Muscle layer of duodenum (tissue), 2 donors: ENCODE measurements at regions not wholly inside any gene's neighbourhood (a gene's known extent, or its start where the extent isn't known, plus 50 kb on each side); places are given as distances from the start of the nearest gene placed in this dataset.

Source experiments
- H3K27ac ChIP-seq: one replicate; pipeline ENCODE4 v1.7.0; 2013; ENCODE audit warnings: mild to moderate bottlenecking, low read length
- H3K27me3 ChIP-seq: one replicate; pipeline ENCODE4 v1.7.0; 2013; ENCODE audit warnings: low read depth, mild to moderate bottlenecking, control low read depth, low read length
- H3K36me3 ChIP-seq, 2 donors: one replicate each; pipeline ENCODE4 v1.7.0; 2013; ENCODE audit warnings: low read length in 2 of 2, control low read depth in 1 of 2, mild to moderate bottlenecking in 1 of 2; ENCODE audit not compliant: insufficient read depth in 2 of 2, control insufficient read depth in 1 of 2
- H3K4me1 ChIP-seq, 2 donors: one replicate each; pipeline ENCODE4 v1.7.0; 2013; ENCODE audit warnings: low read length in 2 of 2, mild to moderate bottlenecking in 2 of 2, control low read depth in 1 of 2, moderate library complexity in 1 of 2; ENCODE audit not compliant: insufficient read depth in 2 of 2, control insufficient read depth in 1 of 2
- H3K4me3 ChIP-seq, 2 donors: one replicate each; pipeline ENCODE4 v1.7.0; 2013; ENCODE audit warnings: low read length in 2 of 2, low read depth in 1 of 2, mild to moderate bottlenecking in 1 of 2
- H3K9me3 ChIP-seq, 2 donors: one replicate each; pipeline ENCODE4 v1.7.0; 2013; ENCODE audit warnings: low read length in 2 of 2, control low read depth in 1 of 2, mild to moderate bottlenecking in 1 of 2; ENCODE audit not compliant: control insufficient read depth in 1 of 2
- donor health status: healthy.

- Histone ChIP-seq H3K4me1 (no peaks in the 10 kb centered on the region), H3K27ac (no peak overlapping the region), H3K27me3 (no peaks in the 10 kb centered on the region), H3K4me3 (no peak overlapping the region), H3K36me3 (no peaks in the 10 kb centered on the region), H3K9me3 (no peaks in the 10 kb centered on the region)
Measured at GRCh38 chr1:213817156-213817555, 170.6 kb upstream of the PROX1 start.

GRCh38 chr1:213820362-213821149 lies 167.2 kb upstream of the PROX1 start:
- Histone ChIP-seq H3K4me3 (no peak overlapping the region), H3K4me1 (no peaks in the 10 kb centered on the region), H3K27ac (no peak overlapping the region), H3K36me3 (no peaks in the 10 kb centered on the region), H3K27me3 (no peaks in the 10 kb centered on the region), H3K9me3 (no peaks in the 10 kb centered on the region)

- no peaks in the 10 kb centered on the region for H3K27me3 ChIP-seq
- no peak overlapping the region for H3K27ac ChIP-seq
- H3K9me3 ChIP-seq = no peaks in the 10 kb centered on the region
- no peaks in the 10 kb centered on the region for H3K36me3 ChIP-seq
- no peaks in the 10 kb centered on the region for H3K4me1 ChIP-seq
- H3K4me3 ChIP-seq = no peak overlapping the region
Measured at GRCh38 chr1:213821175-213821942, 166.4 kb upstream of the PROX1 start.

- H3K4me1 ChIP-seq = no peaks in the 10 kb centered on the region
Measured at GRCh38 chr1:213821943-213822334, 165.8 kb upstream of the PROX1 start.

GRCh38 chr1:213826891-213827290 lies 160.9 kb upstream of the PROX1 start:
- Histone ChIP-seq H3K36me3 (no peaks in the 10 kb centered on the region), H3K9me3 (no peaks in the 10 kb centered on the region), H3K4me3 (no peak overlapping the region), H3K27me3 (no peaks in the 10 kb centered on the region), H3K27ac (no peak overlapping the region), H3K4me1 (no peaks in the 10 kb centered on the region)

More at GRCh38 chr1:213821943-213822334, 165.8 kb upstream of the PROX1 start:
- Histone ChIP-seq H3K36me3 (no peaks in the 10 kb centered on the region), H3K27me3 (no peaks in the 10 kb centered on the region), H3K9me3 (no peaks in the 10 kb centered on the region), H3K4me3 (no peak overlapping the region), H3K27ac (no peak overlapping the region)

- Histone ChIP-seq H3K27me3 (no peaks in the 10 kb centered on the region), H3K27ac (no peak overlapping the region), H3K36me3 (no peaks in the 10 kb centered on the region), H3K4me3 (no peak overlapping the region), H3K9me3 (no peaks in the 10 kb centered on the region), H3K4me1 (no peaks in the 10 kb centered on the region)
Measured at GRCh38 chr1:213828867-213829266, 158.9 kb upstream of the PROX1 start.

GRCh38 chr1:213829780-213830179 lies 158.0 kb upstream of the PROX1 start:
- no peaks in the 10 kb centered on the region for H3K4me1 ChIP-seq
- H3K27me3 ChIP-seq = no peaks in the 10 kb centered on the region
- no peaks in the 10 kb centered on the region for H3K9me3 ChIP-seq
- no peak overlapping the region for H3K27ac ChIP-seq
- H3K4me3 ChIP-seq = no peak overlapping the region
- H3K36me3 ChIP-seq = no peaks in the 10 kb centered on the region

- Histone ChIP-seq H3K27ac (no peak overlapping the region), H3K9me3 (no peaks in the 10 kb centered on the region), H3K4me3 (no peak overlapping the region), H3K4me1 (no peaks in the 10 kb centered on the region), H3K27me3 (no peaks in the 10 kb centered on the region), H3K36me3 (no peaks in the 10 kb centered on the region)
Measured at GRCh38 chr1:213830371-213830770, 157.4 kb upstream of the PROX1 start.

- no peaks in the 10 kb centered on the region for H3K9me3 ChIP-seq
Measured at GRCh38 chr1:213840575-213840974, 147.2 kb upstream of the PROX1 start.

GRCh38 chr1:213844632-213845031 lies 143.1 kb upstream of the PROX1 start:
- no peaks in the 10 kb centered on the region for H3K27me3 ChIP-seq
- H3K4me1 ChIP-seq = no peaks in the 10 kb centered on the region
- H3K36me3 ChIP-seq = no peaks in the 10 kb centered on the region
- H3K9me3 ChIP-seq = no peaks in the 10 kb centered on the region
- H3K27ac ChIP-seq = no peak overlapping the region
- no peak overlapping the region for H3K4me3 ChIP-seq

More at GRCh38 chr1:213840575-213840974, 147.2 kb upstream of the PROX1 start:
- Histone ChIP-seq H3K27ac (no peak overlapping the region), H3K4me1 (no peaks in the 10 kb centered on the region), H3K27me3 (no peaks in the 10 kb centered on the region), H3K36me3 (no peaks in the 10 kb centered on the region), H3K4me3 (no peak overlapping the region)

- H3K4me1 ChIP-seq = no peaks in the 10 kb centered on the region
- no peaks in the 10 kb centered on the region for H3K27me3 ChIP-seq
- H3K36me3 ChIP-seq = no peaks in the 10 kb centered on the region
- H3K4me3 ChIP-seq = no peak overlapping the region
- no peak overlapping the region for H3K27ac ChIP-seq
- H3K9me3 ChIP-seq = no peaks in the 10 kb centered on the region
Measured at GRCh38 chr1:213852107-213852506, 135.7 kb upstream of the PROX1 start.
